Vagina (tissue), 2 donors: ENCODE measurements at regions not wholly inside any gene's neighbourhood (a gene's known extent, or its start where the extent isn't known, plus 50 kb on each side); places are given as distances from the start of the nearest gene placed in this dataset.

Experiments used
- POLR2A ChIP-seq, 2 donors: fragments of 450-650 bp; IDR thresholded peaks; one replicate each; pipeline ENCODE4 v1.6.1; 2017; ENCODE audit warnings: antibody characterized with exemption in 2 of 2, mild to moderate bottlenecking in 2 of 2, moderate library complexity in 2 of 2
- TF ChIP-seq, protein P1 (sequence below), 3 experiments: fragments of 450-650 bp in 2 of 3; fragments of 200-600 bp in 1 of 3; sonication (generic) in 1 of 3; IDR thresholded peaks; one replicate each; pipeline ENCODE4 v1.5.1; 2017 to 2019; ENCODE audit warnings: antibody characterized with exemption in 3 of 3, mild to moderate bottlenecking in 2 of 3, moderate library complexity in 2 of 3

GRCh38 chr6:16043171-16044135, 85.4 kb upstream of the MYLIP start:
- no peak for TF ChIP-seq POLR2A (IDR thresholded peaks at IDR 0.05)
- TF ChIP-seq, protein P1, sequence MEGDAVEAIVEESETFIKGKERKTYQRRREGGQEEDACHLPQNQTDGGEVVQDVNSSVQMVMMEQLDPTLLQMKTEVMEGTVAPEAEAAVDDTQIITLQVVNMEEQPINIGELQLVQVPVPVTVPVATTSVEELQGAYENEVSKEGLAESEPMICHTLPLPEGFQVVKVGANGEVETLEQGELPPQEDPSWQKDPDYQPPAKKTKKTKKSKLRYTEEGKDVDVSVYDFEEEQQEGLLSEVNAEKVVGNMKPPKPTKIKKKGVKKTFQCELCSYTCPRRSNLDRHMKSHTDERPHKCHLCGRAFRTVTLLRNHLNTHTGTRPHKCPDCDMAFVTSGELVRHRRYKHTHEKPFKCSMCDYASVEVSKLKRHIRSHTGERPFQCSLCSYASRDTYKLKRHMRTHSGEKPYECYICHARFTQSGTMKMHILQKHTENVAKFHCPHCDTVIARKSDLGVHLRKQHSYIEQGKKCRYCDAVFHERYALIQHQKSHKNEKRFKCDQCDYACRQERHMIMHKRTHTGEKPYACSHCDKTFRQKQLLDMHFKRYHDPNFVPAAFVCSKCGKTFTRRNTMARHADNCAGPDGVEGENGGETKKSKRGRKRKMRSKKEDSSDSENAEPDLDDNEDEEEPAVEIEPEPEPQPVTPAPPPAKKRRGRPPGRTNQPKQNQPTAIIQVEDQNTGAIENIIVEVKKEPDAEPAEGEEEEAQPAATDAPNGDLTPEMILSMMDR (IDR thresholded peaks at IDR 0.05): no peak
